Endothelial cell of umbilical vein (primary cell): ENCODE measurements at regions not wholly inside any gene's neighbourhood (a gene's known extent, or its start where the extent isn't known, plus 50 kb on each side); places are given as distances from the start of the nearest gene placed in this dataset.

Source experiments
- BruUV-seq: library from RNA; stranded (reverse); fragments of 400-500 nt; replicated peaks from 2 replicates; lab custom pipeline; 2021; lab: Mats Ljungman, UMichigan
- CTCF ChIA-PET: fragments of 300-600, 350-600 bp; sonication (Branson Sonifier 250); formaldehyde crosslinking; loops from one replicate; lab custom pipeline; 2021; ENCODE audit warnings: antibody characterized with exemption, inconsistent platforms; lab: Charles Lee
- POLR2A ChIA-PET: fragments of 300-600, 350-600 bp; sonication (Branson Sonifier 250); formaldehyde crosslinking; loops from one replicate; lab custom pipeline; 2021; ENCODE audit warnings: antibody characterized with exemption, inconsistent platforms; lab: Charles Lee
- DNase-seq: peaks from one replicate; pipeline ENCODE4 v3.0.0-alpha.2; 2011; ENCODE audit warnings: low read depth, low spot score
- FAIRE-seq: peaks from 2 replicates; lab custom pipeline; 2011; peaks lifted over from hg19 to GRCh38; lab: Jason Lieb, UNC
- H2AFZ ChIP-seq: 2 replicates; pipeline ENCODE4 v1.6.0; 2012; ENCODE audit warnings: low read depth, low read length, control low read depth, inconsistent platforms
- H3K27ac ChIP-seq: 2 replicates; pipeline ENCODE4 v1.5.1; 2011; ENCODE audit warnings: low read depth, mild to moderate bottlenecking, control low read depth, low read length, moderate library complexity; ENCODE audit not compliant: insufficient read depth
- H3K27me3 ChIP-seq, 2 experiments: 2 replicates each; pipeline versions ENCODE4 v1.6.0 to v1.6.1; 2011; ENCODE audit warnings: low read length in 2 of 2, mixed read lengths in 1 of 2; ENCODE audit not compliant: control insufficient read depth in 2 of 2, insufficient read depth in 2 of 2
- H3K36me3 ChIP-seq, 2 experiments: 2 replicates in 1 of 2; 3 replicates in 1 of 2; pipeline ENCODE4 v1.5.1; 2011; ENCODE audit warnings: low read length in 2 of 2, mild to moderate bottlenecking in 1 of 2, moderate library complexity in 1 of 2; ENCODE audit not compliant: control insufficient read depth in 2 of 2, insufficient read depth in 2 of 2; ENCODE audit errors: extremely low read depth in 1 of 2
- H3K4me1 ChIP-seq: 3 replicates; pipeline ENCODE4 v1.5.1; 2011; ENCODE audit warnings: mild to moderate bottlenecking, low read length; ENCODE audit not compliant: control insufficient read depth, insufficient read depth; ENCODE audit errors: extremely low read depth
- H3K4me2 ChIP-seq: 2 replicates; pipeline ENCODE4 v1.6.1; 2011; ENCODE audit warnings: low read length, control low read depth, mixed read lengths; ENCODE audit not compliant: insufficient read depth
- H3K4me3 ChIP-seq, 3 experiments: fragments of 200-600 bp in 1 of 3; sonication (generic), shearing (Covaris generic) in 1 of 3; replicated peaks in 1 of 3; 2 replicates each; pipeline ENCODE4 v1.5.1; 2011 to 2016; ENCODE audit warnings: control low read depth in 3 of 3, low read length in 3 of 3, mild to moderate bottlenecking in 2 of 3, inconsistent platforms in 1 of 3, low read depth in 1 of 3, moderate library complexity in 1 of 3; ENCODE audit not compliant: insufficient read depth in 1 of 3
- H3K79me2 ChIP-seq: 2 replicates; pipeline ENCODE4 v1.6.0; 2012; ENCODE audit warnings: low read length, inconsistent platforms; ENCODE audit not compliant: control insufficient read depth, insufficient read depth
- H3K9ac ChIP-seq: replicated peaks from 2 replicates; pipeline ENCODE3; 2011; ENCODE audit warnings: low read length, control low read depth; ENCODE audit not compliant: insufficient read depth; ENCODE audit errors: extremely low read depth
- H3K9me1 ChIP-seq: replicated peaks from 3 replicates; pipeline ENCODE4 v1.6.0; 2011; ENCODE audit warnings: mild to moderate bottlenecking, low read length; ENCODE audit not compliant: control insufficient read depth, insufficient read depth; ENCODE audit errors: extremely low read depth
- H3K9me3 ChIP-seq: replicated peaks from 2 replicates; pipeline ENCODE4 v1.5.1; 2012; ENCODE audit warnings: low read length, inconsistent platforms; ENCODE audit not compliant: control insufficient read depth, insufficient read depth
- H4K20me1 ChIP-seq: replicated peaks from 2 replicates; pipeline ENCODE3; 2011; ENCODE audit warnings: mild to moderate bottlenecking, low read length; ENCODE audit not compliant: control insufficient read depth, insufficient read depth; ENCODE audit errors: extremely low read depth
- EZH2 ChIP-seq: IDR thresholded peaks from 2 replicates; pipeline ENCODE4 v1.6.1; 2012; ENCODE audit warnings: borderline replicate concordance, low read depth, mild to moderate bottlenecking, moderate library complexity, low read length, inconsistent platforms; ENCODE audit not compliant: severe bottlenecking
- FOS ChIP-seq: IDR thresholded peaks from 2 replicates; pipeline ENCODE4 v1.6.1; 2011; ENCODE audit warnings: mild to moderate bottlenecking, low read length, moderate library complexity, borderline replicate concordance; ENCODE audit not compliant: insufficient read depth
- GATA2 ChIP-seq: IDR thresholded peaks from 2 replicates; pipeline ENCODE4 v1.7.0; 2011; ENCODE audit warnings: low read depth, mild to moderate bottlenecking, moderate library complexity, mixed read lengths, low read length; ENCODE audit not compliant: insufficient read length, insufficient read depth
- JUN ChIP-seq: IDR thresholded peaks from 2 replicates; pipeline ENCODE4 v1.6.1; 2011; ENCODE audit warnings: borderline replicate concordance, low read depth; ENCODE audit not compliant: insufficient read length, insufficient read depth
- MYC ChIP-seq: IDR thresholded peaks from one replicate; pipeline ENCODE4 v1.6.1; 2011; ENCODE audit warnings: mild to moderate bottlenecking, low read depth, low read length
- POLR2A ChIP-seq: IDR thresholded peaks from 2 replicates; pipeline ENCODE4 v1.6.1; 2012; ENCODE audit warnings: low read depth, mild to moderate bottlenecking, control low read depth, low read length
- POLR2AphosphoS5 ChIP-seq: IDR thresholded peaks from 2 replicates; pipeline ENCODE4 v1.6.1; 2012; ENCODE audit warnings: low read depth, mild to moderate bottlenecking, control low read depth, low read length, moderate library complexity; ENCODE audit not compliant: insufficient read depth
- dilution Hi-C: fragments of 300-500 bp; cut with MboI; formaldehyde crosslinking; loops from one replicate; pipeline ENCODE4 v1.15.0; 2019; ENCODE audit warnings: low sequenced_read_pairs; ENCODE audit not compliant: extremely low pct_ligation_motif_present
- intact Hi-C: fragments of 100-400 bp; cut with micrococcal nuclease; formaldehyde crosslinking; loops from one replicate; pipeline ENCODE4 v1.10.0; 2022
- TF ChIP-seq, protein P1 (sequence below), 2 donors: IDR thresholded peaks; 1 replicate in 1 of 2; 2 replicates in 1 of 2; pipeline ENCODE4 v1.5.1; 2011; ENCODE audit warnings: low read length in 2 of 2, mild to moderate bottlenecking in 2 of 2, moderate library complexity in 2 of 2, control low read depth in 1 of 2, inconsistent platforms in 1 of 2, low read depth in 1 of 2; ENCODE audit not compliant: insufficient read depth in 1 of 2; ENCODE audit errors: extremely low read depth in 1 of 2
- TF ChIP-seq, protein P2 (sequence below): IDR thresholded peaks from 2 replicates; pipeline ENCODE4 v1.6.1; 2011; ENCODE audit not compliant: insufficient read depth, insufficient read length

DNA sequence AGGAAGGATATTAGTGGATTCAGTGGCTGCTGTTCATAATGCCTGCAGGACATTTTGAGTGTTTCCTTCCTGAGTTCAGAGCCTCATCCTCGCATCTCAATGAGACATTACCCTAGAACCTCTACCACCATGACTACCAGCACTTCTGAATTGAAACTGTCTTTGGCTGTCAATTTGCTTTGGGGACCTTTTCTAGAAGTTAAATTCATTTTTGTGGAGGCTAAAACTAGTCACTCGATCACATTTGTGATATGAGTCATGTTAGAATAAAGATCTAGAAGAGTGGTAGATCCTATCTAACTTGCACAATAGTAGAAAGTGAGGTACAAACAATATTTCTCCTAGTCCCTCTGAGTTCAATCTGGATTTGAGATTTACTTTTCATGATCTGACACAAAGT lies 124.9 kb downstream of the KCNRG start:
- TF ChIP-seq, protein P1, sequence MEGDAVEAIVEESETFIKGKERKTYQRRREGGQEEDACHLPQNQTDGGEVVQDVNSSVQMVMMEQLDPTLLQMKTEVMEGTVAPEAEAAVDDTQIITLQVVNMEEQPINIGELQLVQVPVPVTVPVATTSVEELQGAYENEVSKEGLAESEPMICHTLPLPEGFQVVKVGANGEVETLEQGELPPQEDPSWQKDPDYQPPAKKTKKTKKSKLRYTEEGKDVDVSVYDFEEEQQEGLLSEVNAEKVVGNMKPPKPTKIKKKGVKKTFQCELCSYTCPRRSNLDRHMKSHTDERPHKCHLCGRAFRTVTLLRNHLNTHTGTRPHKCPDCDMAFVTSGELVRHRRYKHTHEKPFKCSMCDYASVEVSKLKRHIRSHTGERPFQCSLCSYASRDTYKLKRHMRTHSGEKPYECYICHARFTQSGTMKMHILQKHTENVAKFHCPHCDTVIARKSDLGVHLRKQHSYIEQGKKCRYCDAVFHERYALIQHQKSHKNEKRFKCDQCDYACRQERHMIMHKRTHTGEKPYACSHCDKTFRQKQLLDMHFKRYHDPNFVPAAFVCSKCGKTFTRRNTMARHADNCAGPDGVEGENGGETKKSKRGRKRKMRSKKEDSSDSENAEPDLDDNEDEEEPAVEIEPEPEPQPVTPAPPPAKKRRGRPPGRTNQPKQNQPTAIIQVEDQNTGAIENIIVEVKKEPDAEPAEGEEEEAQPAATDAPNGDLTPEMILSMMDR (IDR thresholded peaks at IDR 0.05; ENCODE audit: extremely low read depth in 1 of 2, insufficient read depth in 1 of 2, low read depth in 1 of 2, low read length in 2 of 2): no peak
- no peak for TF ChIP-seq EZH2
- TF ChIP-seq POLR2A: no peak
- TF ChIP-seq, protein P2, sequence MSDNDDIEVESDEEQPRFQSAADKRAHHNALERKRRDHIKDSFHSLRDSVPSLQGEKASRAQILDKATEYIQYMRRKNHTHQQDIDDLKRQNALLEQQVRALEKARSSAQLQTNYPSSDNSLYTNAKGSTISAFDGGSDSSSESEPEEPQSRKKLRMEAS: no peak
- no peak for TF ChIP-seq MYC
- TF ChIP-seq FOS: no peak
- TF ChIP-seq POLR2AphosphoS5: no peak
- no peak for TF ChIP-seq JUN
- no peak for TF ChIP-seq GATA2
- H3K4me2 ChIP-seq: no peak overlapping the region
- H3K4me3 ChIP-seq: no peak overlapping the region
- BruUV-seq: no TSS peak
- no peaks in the 10 kb centered on the region for H4K20me1 ChIP-seq
- FAIRE-seq (no peak), DNase-seq (no peak)
- H3K9me3 ChIP-seq: no peaks in the 10 kb centered on the region
- CTCF ChIA-PET: no interaction called here
- POLR2A ChIA-PET: no interaction called here
- no peak overlapping the region for H3K27ac ChIP-seq
- H2AFZ ChIP-seq: no peak overlapping the region
- no peaks in the 10 kb centered on the region for H3K4me1 ChIP-seq
- no peaks in the 10 kb centered on the region for H3K9me1 ChIP-seq
- H3K9ac ChIP-seq: no peak overlapping the region
- no peaks in the 10 kb centered on the region for H3K79me2 ChIP-seq
- peaks cover 0 to 3% of the 10 kb centered on the region in 2 experiments for H3K27me3 ChIP-seq
- dilution Hi-C loops: no loop called here
- intact Hi-C loops: loop anchor here (10.0 kb wide), 1 partner anchor 65 kb away; no protein-coding TSS in a partner anchor
- H3K36me3 ChIP-seq: no peaks in the 10 kb centered on the region
